Trophoblast cell (in vitro differentiated cells and primary cell): ENCODE measurements at regions not wholly inside any gene's neighbourhood (a gene's known extent, or its start where the extent isn't known, plus 50 kb on each side); places are given as distances from the start of the nearest gene placed in this dataset.

ENCODE experiments used
- DNase-seq, 2 donors: peaks; one replicate each; pipeline ENCODE4 v3.0.0-alpha.2; 2016
- H2AFZ ChIP-seq: 2 replicates; pipeline ENCODE4 v1.6.1; 2013; ENCODE audit warnings: low read length, moderate library complexity, mild to moderate bottlenecking; ENCODE audit not compliant: insufficient read depth, poor library complexity
- H2AK5ac ChIP-seq: 2 replicates; pipeline ENCODE4 v1.6.1; 2013; ENCODE audit warnings: mild to moderate bottlenecking, low read length
- H2BK120ac ChIP-seq: 2 replicates; pipeline ENCODE4 v1.6.1; 2013; ENCODE audit warnings: low read length, mild to moderate bottlenecking, moderate library complexity; ENCODE audit not compliant: insufficient read depth, poor library complexity
- H2BK12ac ChIP-seq: 2 replicates; pipeline ENCODE4 v1.6.1; 2013; ENCODE audit warnings: mild to moderate bottlenecking, low read length, moderate library complexity
- H2BK5ac ChIP-seq: 2 replicates; pipeline ENCODE4 v1.6.1; 2013; ENCODE audit warnings: low read length, low read depth, moderate library complexity, mild to moderate bottlenecking; ENCODE audit not compliant: poor library complexity
- H3K14ac ChIP-seq: 2 replicates; pipeline ENCODE4 v1.6.1; 2013; ENCODE audit warnings: mild to moderate bottlenecking, low read length
- H3K18ac ChIP-seq: 2 replicates; pipeline ENCODE4 v1.6.1; 2013; ENCODE audit warnings: mild to moderate bottlenecking, low read length
- H3K23ac ChIP-seq: 2 replicates; pipeline ENCODE4 v1.6.1; 2013; ENCODE audit warnings: low read length
- H3K27ac ChIP-seq: 2 replicates; pipeline ENCODE4 v1.5.1; 2013; ENCODE audit warnings: low read depth, mild to moderate bottlenecking, inconsistent platforms, low read length, moderate library complexity
- H3K27me3 ChIP-seq: 2 replicates; pipeline ENCODE4 v1.6.1; 2013; ENCODE audit warnings: inconsistent platforms, mild to moderate bottlenecking, low read length, moderate library complexity; ENCODE audit not compliant: insufficient read depth
- H3K36me3 ChIP-seq, 2 experiments: 1 replicate in 1 of 2; 2 replicates in 1 of 2; pipeline ENCODE4 v1.6.1; 2013; ENCODE audit warnings: low read length in 2 of 2, mild to moderate bottlenecking in 2 of 2, moderate library complexity in 1 of 2; ENCODE audit not compliant: insufficient read depth in 2 of 2, control insufficient read depth in 1 of 2
- H3K4ac ChIP-seq: 2 replicates; pipeline ENCODE4 v1.6.1; 2013; ENCODE audit warnings: low read depth, mild to moderate bottlenecking, low read length, moderate library complexity
- H3K4me1 ChIP-seq, 2 experiments: 1 replicate in 1 of 2; 2 replicates in 1 of 2; pipeline ENCODE4 v1.6.1; 2013; ENCODE audit warnings: low read length in 2 of 2, mild to moderate bottlenecking in 2 of 2, moderate library complexity in 1 of 2; ENCODE audit not compliant: insufficient read depth in 2 of 2, control insufficient read depth in 1 of 2
- H3K4me2 ChIP-seq: 2 replicates; pipeline ENCODE4 v1.6.1; 2013; ENCODE audit warnings: inconsistent platforms, mild to moderate bottlenecking, low read length, moderate library complexity
- H3K4me3 ChIP-seq: 2 replicates; pipeline ENCODE4 v1.5.1; 2013; ENCODE audit warnings: mild to moderate bottlenecking, low read depth, low read length, inconsistent platforms
- H3K79me1 ChIP-seq: one replicate; pipeline ENCODE4 v1.6.1; 2013; ENCODE audit warnings: low read length
- H3K79me2 ChIP-seq: 2 replicates; pipeline ENCODE4 v1.6.1; 2013; ENCODE audit warnings: low read length, mild to moderate bottlenecking; ENCODE audit not compliant: control insufficient read depth, insufficient read depth, poor library complexity
- H3K9ac ChIP-seq: 2 replicates; pipeline ENCODE4 v1.6.1; 2013; ENCODE audit warnings: mild to moderate bottlenecking, low read length
- H3K9me3 ChIP-seq: 2 replicates; pipeline ENCODE4 v1.6.1; 2013; ENCODE audit warnings: low read depth, mild to moderate bottlenecking, control low read depth, inconsistent platforms, low read length; ENCODE audit not compliant: insufficient read depth
- H4K12ac ChIP-seq: 2 replicates; pipeline ENCODE4 v1.6.1; 2013; ENCODE audit warnings: low read depth, mild to moderate bottlenecking, low read length, moderate library complexity
- H4K8ac ChIP-seq: 2 replicates; pipeline ENCODE4 v1.6.1; 2013; ENCODE audit warnings: low read depth, mild to moderate bottlenecking, low read length, moderate library complexity
- H4K91ac ChIP-seq: one replicate; pipeline ENCODE4 v1.6.1; 2013; ENCODE audit warnings: low read depth, mild to moderate bottlenecking, low read length, moderate library complexity
- WGBS: extraction: QIAGEN DNeasy Blood & Tissue Kit; methylation state at CpG from one replicate; pipeline ENCODE4 v1.1.7; 2013; ENCODE audit warnings: missing lambda C conversion rate; ENCODE audit not compliant: insufficient read length, insufficient coverage; ENCODE audit errors: extremely low coverage; 5-methylcytosine and 5-hydroxymethylcytosine counted together

DNA sequence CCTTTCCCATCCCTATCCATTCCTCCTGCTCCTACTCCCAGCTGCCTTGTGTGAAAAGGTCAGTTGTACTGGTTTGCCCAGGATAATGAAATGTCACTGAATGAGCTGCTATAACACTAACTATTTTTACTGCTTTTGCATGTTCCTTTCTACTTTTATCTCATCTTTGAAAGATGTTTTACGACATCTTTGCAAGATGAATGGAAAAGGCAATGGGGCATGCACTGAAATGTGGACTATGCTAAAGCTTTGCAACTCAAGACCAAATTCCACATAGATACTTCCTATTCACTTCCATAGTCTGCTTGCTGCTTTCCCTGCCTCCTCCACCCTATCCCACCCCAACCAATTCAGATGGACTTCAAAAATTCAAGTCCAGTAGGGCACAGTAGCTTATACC lies 111.3 kb downstream of the SETD4 start:
- no peaks in the 10 kb centered on the region for H3K27me3 ChIP-seq
- no peak overlapping the region for H3K18ac ChIP-seq
- no peak overlapping the region for H3K14ac ChIP-seq
- H3K9me3 ChIP-seq = no peaks in the 10 kb centered on the region
- no peak overlapping the region for H2AFZ ChIP-seq
- no peak overlapping the region for H4K8ac ChIP-seq
- no peak overlapping the region for H3K4me2 ChIP-seq
- WGBS = no CpG with 5 or more reads among the region's 1 CpG
- no peak overlapping the region for H3K4me3 ChIP-seq
- H2BK5ac ChIP-seq = no peak overlapping the region
- no peak overlapping the region for H3K27ac ChIP-seq
- no peak overlapping the region for H2BK120ac ChIP-seq
- no peak for DNase-seq
- peaks cover 9% of the 10 kb centered on the region for H3K79me1 ChIP-seq
- H2BK12ac ChIP-seq = no peak overlapping the region
- H2AK5ac ChIP-seq = no peak overlapping the region
- no peaks in the 10 kb centered on the region for H3K79me2 ChIP-seq
- H4K12ac ChIP-seq = no peak overlapping the region
- H3K4ac ChIP-seq = no peak overlapping the region
- H4K91ac ChIP-seq = no peak overlapping the region
- H3K4me1 ChIP-seq = peaks cover 4 to 6% of the 10 kb centered on the region in 2 experiments
- no peak overlapping the region for H3K23ac ChIP-seq
- no peaks in the 10 kb centered on the region for H3K36me3 ChIP-seq
- no peak overlapping the region for H3K9ac ChIP-seq

DNA sequence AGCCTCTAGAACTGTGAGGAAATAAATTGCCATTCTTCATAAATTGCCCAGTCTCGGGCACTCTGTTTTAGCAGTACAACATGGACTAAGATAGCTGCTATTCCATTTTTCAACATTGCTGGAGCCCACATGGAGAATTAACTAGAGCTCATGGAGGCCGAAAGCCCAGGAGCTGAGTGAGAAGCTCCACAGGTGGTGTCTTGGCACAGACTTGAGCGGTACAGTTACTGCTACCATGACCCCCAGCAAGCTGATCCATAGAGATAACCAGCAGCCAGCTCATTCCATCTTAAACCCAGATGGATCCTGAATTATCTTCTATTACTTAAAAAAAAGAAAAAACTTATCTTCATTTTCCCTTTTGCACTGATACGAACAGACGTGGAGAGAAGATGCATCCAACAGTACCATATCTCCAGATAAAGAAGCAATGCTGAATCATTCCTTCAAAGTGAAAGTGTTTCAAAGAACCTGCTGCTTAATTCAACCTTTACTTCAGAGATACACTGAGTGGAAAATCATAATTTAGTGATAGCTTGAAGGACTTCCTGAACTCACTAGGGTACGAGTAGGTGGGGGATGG lies 115.1 kb downstream of the SETD4 start:
- Histone ChIP-seq H2AFZ (no peak overlapping the region), H3K9me3 (no peaks in the 10 kb centered on the region), H4K91ac (no peak overlapping the region), H3K27me3 (no peaks in the 10 kb centered on the region), H3K14ac (peak overlapping the region; percentile 15), H3K4ac (no peak overlapping the region), H3K4me1 (no peaks in the 10 kb centered on the region), H4K12ac (no peak overlapping the region), H2BK12ac (no peak overlapping the region), H3K4me2 (no peak overlapping the region), H3K79me1 (no peaks in the 10 kb centered on the region), H3K36me3 (no peaks in the 10 kb centered on the region), H3K27ac (no peak overlapping the region), H3K79me2 (no peaks in the 10 kb centered on the region), H3K9ac (no peak overlapping the region), H4K8ac (no peak overlapping the region), H3K4me3 (no peak overlapping the region), H2BK5ac (no peak overlapping the region), H3K18ac (no peak overlapping the region), H2BK120ac (no peak overlapping the region), H3K23ac (no peak overlapping the region), H2AK5ac (no peak overlapping the region)
- no peak for DNase-seq
- no CpG with 5 or more reads among the region's 6 CpGs for WGBS

DNA sequence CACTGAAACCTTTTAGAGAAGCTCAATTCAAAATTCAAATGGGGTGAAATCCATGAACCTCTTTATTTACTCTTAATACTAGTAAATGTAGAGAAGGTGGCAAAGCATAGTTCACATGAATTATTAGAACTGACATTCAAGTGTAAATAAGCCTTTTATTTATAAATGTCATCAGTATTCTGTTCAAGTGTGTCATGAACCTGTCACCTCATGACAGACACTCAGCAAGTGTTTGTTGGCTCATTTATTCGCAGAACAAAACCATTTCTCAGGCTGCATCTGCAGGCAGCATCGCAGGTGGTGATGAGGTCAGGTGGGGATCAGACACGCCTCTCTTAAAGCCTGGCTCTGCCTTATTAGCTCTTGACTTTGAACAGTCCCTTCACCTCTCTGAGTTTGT lies 116.6 kb downstream of the SETD4 start:
- Histone ChIP-seq H2AFZ (no peak overlapping the region), H3K4me3 (no peak overlapping the region), H2BK5ac (no peak overlapping the region), H3K23ac (no peak overlapping the region), H3K36me3 (no peaks in the 10 kb centered on the region), H3K9me3 (no peaks in the 10 kb centered on the region), H2BK12ac (no peak overlapping the region), H3K9ac (no peak overlapping the region), H3K4me1 (no peaks in the 10 kb centered on the region), H4K91ac (no peak overlapping the region), H3K14ac (no peak overlapping the region), H4K8ac (no peak overlapping the region), H3K27me3 (no peaks in the 10 kb centered on the region), H3K79me2 (no peaks in the 10 kb centered on the region), H4K12ac (no peak overlapping the region), H3K4ac (no peak overlapping the region), H3K27ac (no peak overlapping the region), H3K79me1 (no peaks in the 10 kb centered on the region), H3K18ac (no peak overlapping the region), H2AK5ac (no peak overlapping the region), H3K4me2 (no peak overlapping the region), H2BK120ac (no peak overlapping the region)
- WGBS = no CpG with 5 or more reads among the region's 3 CpGs
- DNase-seq = no peak

DNA sequence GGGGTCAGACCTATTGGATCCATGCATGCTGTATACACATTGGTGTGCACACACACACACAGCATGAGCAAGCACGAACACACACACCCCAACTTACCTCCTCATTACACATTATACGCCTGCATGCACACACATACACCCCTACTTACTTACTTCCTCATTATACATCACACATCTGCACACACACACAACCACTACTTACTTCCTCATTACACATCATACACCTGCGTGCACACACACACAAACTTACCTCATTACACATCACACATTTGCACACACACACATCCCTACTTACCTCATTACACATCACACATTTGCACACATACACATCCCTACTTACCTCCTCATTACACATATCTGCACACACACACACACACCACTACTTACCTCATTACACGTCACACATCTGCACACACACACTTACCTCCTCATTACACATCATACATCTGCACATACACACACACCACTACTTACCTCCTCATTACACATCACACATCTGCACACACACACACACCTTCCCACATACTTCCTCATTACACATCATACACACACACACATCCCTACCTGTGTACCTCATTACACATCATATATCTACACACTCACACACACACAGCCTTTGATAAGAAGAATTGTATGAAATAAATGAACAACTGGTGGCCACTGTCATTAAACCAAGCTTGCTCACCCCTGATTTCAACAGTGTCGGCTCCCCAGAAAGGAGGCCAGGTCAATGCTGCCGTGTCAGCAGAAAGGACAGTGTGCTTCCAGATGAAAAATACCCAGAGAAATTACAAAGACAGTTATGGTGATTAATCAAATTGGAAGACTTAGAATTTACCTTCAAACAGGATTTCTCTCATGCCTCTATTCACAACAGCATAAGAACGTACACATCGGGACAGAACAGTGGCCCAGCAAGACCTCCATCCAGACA lies 117.8 kb downstream of the SETD4 start:
- WGBS = 100% methylated on average over 2 of the region's 8 CpGs
- no peak overlapping the region for H3K18ac ChIP-seq
- no peak overlapping the region for H3K4ac ChIP-seq
- no peaks in the 10 kb centered on the region for H3K4me1 ChIP-seq
- no peaks in the 10 kb centered on the region for H3K27me3 ChIP-seq
- peak overlapping the region; percentile 87 for H2AK5ac ChIP-seq
- H3K9ac ChIP-seq = no peak overlapping the region
- H3K9me3 ChIP-seq = no peaks in the 10 kb centered on the region
- no peaks in the 10 kb centered on the region for H3K79me2 ChIP-seq
- peak overlapping the region; percentile 71 for H2BK12ac ChIP-seq
- DNase-seq = no peak
- H3K23ac ChIP-seq = no peak overlapping the region
- H3K4me3 ChIP-seq = no peak overlapping the region
- no peaks in the 10 kb centered on the region for H3K36me3 ChIP-seq
- no peak overlapping the region for H3K4me2 ChIP-seq
- no peak overlapping the region for H3K27ac ChIP-seq
- no peak overlapping the region for H2BK120ac ChIP-seq
- no peak overlapping the region for H4K8ac ChIP-seq
- no peak overlapping the region for H3K14ac ChIP-seq
- H4K91ac ChIP-seq = no peak overlapping the region
- no peaks in the 10 kb centered on the region for H3K79me1 ChIP-seq
- H2BK5ac ChIP-seq = no peak overlapping the region
- no peak overlapping the region for H4K12ac ChIP-seq
- no peak overlapping the region for H2AFZ ChIP-seq
